Sciatic nerve (tissue), 2 donors: ENCODE measurements at regions not wholly inside any gene's neighbourhood (a gene's known extent, or its start where the extent isn't known, plus 50 kb on each side); places are given as distances from the start of the nearest gene placed in this dataset.

Experiments used
- ATAC-seq: fragments of 200-7000 bp; cut with Tn5 transposase; one replicate; pipeline ENCODE4 v1.9.1; 2020; ENCODE audit warnings: mild to moderate bottlenecking, moderate library complexity
- DNase-seq: peaks from one replicate; pipeline ENCODE4 v3.0.0-alpha.2; 2020; ENCODE audit warnings: low spot score
- intact Hi-C: fragments of 100-400 bp; cut with DNase I; formaldehyde crosslinking; loops from one replicate; pipeline ENCODE4 v1.14.2; 2022
- donor health status: DM: no; HTN: no; CAD: no.
- donor health status: DM: no; HTN: no; CAD: no.

GRCh38 chr9:82604947-82605656, 457.8 kb downstream of the RASEF start:
- peak; percentile 76 for ATAC-seq
- intact Hi-C loops = no loop called here
- no peak for DNase-seq

GRCh38 chr9:82605657-82606031, 457.3 kb downstream of the RASEF start:
- intact Hi-C loops = no loop called here
- ATAC-seq (no peak), DNase-seq (no peak)

GRCh38 chr9:82606071-82606470, 456.9 kb downstream of the RASEF start:
- DNase-seq (no peak), ATAC-seq (no peak)
- intact Hi-C loops = no loop called here

- intact Hi-C loops = no loop called here
- ATAC-seq (peak; percentile 87), DNase-seq (no peak)
These were observed 456.2 kb downstream of the RASEF start for GRCh38 chr9:82606492-82607382.

GRCh38 chr9:82608487-82608886, 454.5 kb downstream of the RASEF start:
- ATAC-seq (no peak), DNase-seq (no peak)
- intact Hi-C loops = no loop called here

- intact Hi-C loops = no loop called here
- no peak for DNase-seq
- no peak for ATAC-seq
These were observed 450.0 kb downstream of the RASEF start for GRCh38 chr9:82612942-82613341.

- ATAC-seq (no peak), DNase-seq (no peak)
- intact Hi-C loops = no loop called here
These were observed 449.4 kb downstream of the RASEF start for GRCh38 chr9:82613498-82613897.

- intact Hi-C loops = no loop called here
- no peak for ATAC-seq
- no peak for DNase-seq
These were observed 446.4 kb downstream of the RASEF start for GRCh38 chr9:82616545-82616944.

GRCh38 chr9:82621447-82621846, 441.5 kb downstream of the RASEF start:
- intact Hi-C loops = no loop called here
- no peak for ATAC-seq

GRCh38 chr9:82637368-82637767, 425.6 kb downstream of the RASEF start:
- intact Hi-C loops = no loop called here
- no peak for DNase-seq
- ATAC-seq = no peak

More at GRCh38 chr9:82621447-82621846, 441.5 kb downstream of the RASEF start:
- DNase-seq = no peak

- intact Hi-C loops = no loop called here
- no peak for ATAC-seq
- DNase-seq = no peak
These were observed 417.3 kb downstream of the RASEF start for GRCh38 chr9:82645600-82645999.

- intact Hi-C loops = no loop called here
- ATAC-seq (no peak), DNase-seq (no peak)
These were observed 412.6 kb downstream of the RASEF start for GRCh38 chr9:82650368-82650767.

GRCh38 chr9:82651474-82651873, 411.5 kb downstream of the RASEF start:
- intact Hi-C loops = no loop called here
- DNase-seq (no peak), ATAC-seq (no peak)

- no peak for DNase-seq
- intact Hi-C loops = no loop called here
- ATAC-seq = no peak
These were observed 397.6 kb downstream of the RASEF start for GRCh38 chr9:82665324-82665723.

GRCh38 chr9:82668689-82669199, 394.2 kb downstream of the RASEF start:
- DNase-seq (no peak), ATAC-seq (no peak)
- intact Hi-C loops = no loop called here

GRCh38 chr9:82670000-82670399, 392.9 kb downstream of the RASEF start:
- DNase-seq (no peak), ATAC-seq (no peak)
- intact Hi-C loops = no loop called here

- ATAC-seq (no peak), DNase-seq (no peak)
- intact Hi-C loops = no loop called here
These were observed 392.2 kb downstream of the RASEF start for GRCh38 chr9:82670726-82671125.

GRCh38 chr9:82673201-82673600, 389.7 kb downstream of the RASEF start:
- intact Hi-C loops = no loop called here
- ATAC-seq (no peak), DNase-seq (no peak)

GRCh38 chr9:82673919-82674318, 389.0 kb downstream of the RASEF start:
- no peak for DNase-seq
- intact Hi-C loops = no loop called here
- ATAC-seq = no peak

- ATAC-seq (no peak), DNase-seq (no peak)
- intact Hi-C loops = no loop called here
These were observed 387.8 kb downstream of the RASEF start for GRCh38 chr9:82675102-82675501.
